A549 (cell line): ENCODE measurements at regions not wholly inside any gene's neighbourhood (a gene's known extent, or its start where the extent isn't known, plus 50 kb on each side); places are given as distances from the start of the nearest gene placed in this dataset.

ENCODE experiments used
- ATAC-seq, 2 experiments: fragments of 200-7000 bp in 1 of 2; fragments of >200 bp in 1 of 2; cut with Nextera tagmentation in 1 of 2; cut with Tn5 transposase in 1 of 2; 3 replicates each; pipeline versions ENCODE4 v1.8.0 to v1.9.1; 2018 to 2020; ENCODE audit warnings: mild to moderate bottlenecking in 1 of 2, moderate library complexity in 1 of 2
- CTCF ChIA-PET: fragments of 300-600 bp; sonication (Branson Sonifier 250); formaldehyde crosslinking; extraction: SDS; loops from one replicate; lab custom pipeline; 2021; ENCODE audit warnings: antibody characterized with exemption, inconsistent platforms; lab: Yijun Ruan, JAX
- POLR2A ChIA-PET: fragments of 350-600 bp; formaldehyde crosslinking; extraction: SDS; loops from one replicate; lab custom pipeline; 2021; ENCODE audit warnings: antibody characterized with exemption, inconsistent platforms; lab: Yijun Ruan, JAX
- DNase-seq, 2 experiments: peaks; one replicate each; pipeline versions ENCODE4 v3.0.0 to v3.0.0-alpha.2; 2011 to 2016; ENCODE audit warnings: low read depth in 1 of 2, low spot score in 1 of 2
- FAIRE-seq: peaks from 2 replicates; lab custom pipeline; 2011; peaks lifted over from hg19 to GRCh38; lab: Jason Lieb, UNC
- H3K27ac ChIP-seq, 2 experiments: fragments of >200 bp; sonication (Bioruptor Twin); formaldehyde crosslinking; 3 replicates each; pipeline ENCODE4 v1.5.1; 2016 to 2017
- H3K4me1 ChIP-seq: fragments of >200 bp; sonication (Bioruptor Twin); formaldehyde crosslinking; 3 replicates; pipeline ENCODE4 v1.6.1; 2016
- H3K4me2 ChIP-seq: fragments of >200 bp; sonication (Bioruptor Twin); formaldehyde crosslinking; 3 replicates; pipeline ENCODE4 v1.6.1; 2016
- H3K4me3 ChIP-seq: fragments of >200 bp; sonication (Bioruptor Twin); formaldehyde crosslinking; 3 replicates; pipeline ENCODE4 v1.5.1; 2016
- H3K9me3 ChIP-seq: fragments of >200 bp; sonication (Bioruptor Twin); formaldehyde crosslinking; 3 replicates; pipeline ENCODE4 v1.6.1; 2016
- CEBPB ChIP-seq, 2 experiments: fragments of >200 bp in 1 of 2; sonication (Bioruptor Twin) in 1 of 2; formaldehyde crosslinking in 1 of 2; IDR thresholded peaks; 2 replicates each; pipeline ENCODE4 v1.6.1; 2012 to 2016
- CHD4 ChIP-seq: fragments of 200-600 bp; sonication (generic); IDR thresholded peaks from 2 replicates; pipeline ENCODE4 v1.6.1; 2016; ENCODE audit warnings: antibody characterized with exemption, mild to moderate bottlenecking, borderline replicate concordance
- FOSL2 ChIP-seq, 2 experiments: fragments of 450-650 bp in 1 of 2; fragments of >200 bp in 1 of 2; sonication (Bioruptor Twin) in 1 of 2; formaldehyde crosslinking; IDR thresholded peaks; 2 replicates each; pipeline versions ENCODE4 v1.5.0 to v1.6.1; 2016 to 2020; ENCODE audit warnings: mild to moderate bottlenecking in 1 of 2, moderate library complexity in 1 of 2
- FOXS1 ChIP-seq: fragments of 250-450 bp; sonication (Bioruptor Pico); IDR thresholded peaks from 2 replicates; pipeline ENCODE4 v1.5.0; 2020; ENCODE audit warnings: mild to moderate bottlenecking, moderate library complexity
- HDAC2 ChIP-seq: fragments of 200-600 bp; sonication (generic); IDR thresholded peaks from 2 replicates; pipeline ENCODE4 v1.6.1; 2016
- HEYL ChIP-seq: fragments of 250-450 bp; sonication (Bioruptor Pico); IDR thresholded peaks from 2 replicates; pipeline ENCODE4 v1.8.0; 2021; ENCODE audit warnings: mild to moderate bottlenecking, moderate library complexity
- HOXA7 ChIP-seq: fragments of 250-450 bp; sonication (Bioruptor Pico); IDR thresholded peaks from 2 replicates; pipeline ENCODE4 v1.5.0; 2020; ENCODE audit warnings: mild to moderate bottlenecking, moderate library complexity
- KDM5A ChIP-seq: fragments of 200-600 bp; sonication (generic); IDR thresholded peaks from 2 replicates; pipeline ENCODE4 v1.6.1; 2016; ENCODE audit warnings: antibody characterized with exemption, mild to moderate bottlenecking
- MAFK ChIP-seq: fragments of 450-650 bp; IDR thresholded peaks from 2 replicates; pipeline ENCODE4 v1.6.1; 2014; ENCODE audit not compliant: partially characterized antibody
- MAZ ChIP-seq: fragments of 150-350 bp; IDR thresholded peaks from 2 replicates; pipeline ENCODE4 v1.6.1; 2014; ENCODE audit warnings: antibody characterized with exemption, low read depth, low read length, borderline replicate concordance
- MYC ChIP-seq: IDR thresholded peaks from 2 replicates; pipeline ENCODE4 v1.6.1; 2012; ENCODE audit warnings: mild to moderate bottlenecking, inconsistent platforms, low read length, improper control_type of control experiment, borderline replicate concordance
- NFE2L2 ChIP-seq: fragments of 150-350 bp; conservative IDR thresholded peaks from 2 replicates; pipeline ENCODE4 v1.6.1; 2014; ENCODE audit warnings: low read length
- NPAS2 ChIP-seq: fragments of 250-450 bp; sonication (Bioruptor Pico); IDR thresholded peaks from 2 replicates; pipeline ENCODE4 v1.8.0; 2022; ENCODE audit warnings: mild to moderate bottlenecking, moderate library complexity, borderline replicate concordance
- NR3C1 ChIP-seq: fragments of >200 bp; sonication (Bioruptor Twin); formaldehyde crosslinking; IDR thresholded peaks from 3 replicates; pipeline ENCODE4 v1.6.1; 2017
- PHF8 ChIP-seq: fragments of 200-600 bp; sonication (generic); IDR thresholded peaks from 2 replicates; pipeline ENCODE4 v1.6.1; 2016; ENCODE audit warnings: low read depth, mild to moderate bottlenecking, antibody characterized with exemption, moderate library complexity, borderline replicate concordance
- RAD21 ChIP-seq, 2 experiments: fragments of >200 bp in 1 of 2; sonication (Bioruptor Twin) in 1 of 2; formaldehyde crosslinking in 1 of 2; IDR thresholded peaks in 1 of 2; conservative IDR thresholded peaks in 1 of 2; 2 replicates in 1 of 2; 3 replicates in 1 of 2; pipeline ENCODE4 v1.6.1; 2012 to 2018; ENCODE audit warnings: inconsistent platforms in 1 of 2
- RCOR1 ChIP-seq: fragments of 150-350 bp; IDR thresholded peaks from 2 replicates; pipeline ENCODE4 v1.6.1; 2014; ENCODE audit warnings: antibody characterized with exemption, low read length, low read depth
- TP53 ChIP-seq: fragments of 250-450 bp; sonication (Bioruptor Pico); IDR thresholded peaks from 2 replicates; pipeline ENCODE4 v1.5.0; 2021; ENCODE audit warnings: mild to moderate bottlenecking, moderate library complexity
- ZFP36 ChIP-seq: fragments of 450-650 bp; IDR thresholded peaks from 2 replicates; pipeline ENCODE4 v1.6.1; 2014; ENCODE audit warnings: borderline replicate concordance; ENCODE audit not compliant: partially characterized antibody
- ZNF302 ChIP-seq: fragments of 250-450 bp; sonication (Bioruptor Pico); IDR thresholded peaks from 2 replicates; pipeline ENCODE4 v1.9.0; 2021; ENCODE audit warnings: inconsistent platforms, mild to moderate bottlenecking, moderate library complexity
- ZSCAN20 ChIP-seq: fragments of 250-450 bp; sonication (Bioruptor Pico); IDR thresholded peaks from 2 replicates; pipeline ENCODE4 v1.8.0; 2022; ENCODE audit warnings: mild to moderate bottlenecking, moderate library complexity
- WGBS: methylation state at CpG from one replicate; pipeline ENCODE4 v1.1.6; 2017; ENCODE audit errors: missing lambda C conversion rate; 5-methylcytosine and 5-hydroxymethylcytosine counted together
- TF ChIP-seq, protein P1 (sequence below): fragments of >200 bp; sonication (Bioruptor Twin); formaldehyde crosslinking; IDR thresholded peaks from 3 replicates; pipeline ENCODE4 v1.5.1; 2016
- TF ChIP-seq, protein P2 (sequence below): fragments of >200 bp; sonication (Bioruptor Twin); formaldehyde crosslinking; IDR thresholded peaks from 2 replicates; pipeline ENCODE4 v1.6.1; 2016
- TF ChIP-seq, protein P3 (sequence below): fragments of 250-450 bp; sonication (Bioruptor Pico); IDR thresholded peaks from 2 replicates; pipeline ENCODE4 v1.5.0; 2021; ENCODE audit warnings: mild to moderate bottlenecking, moderate library complexity, borderline replicate concordance
- TF ChIP-seq, protein P4 (sequence below): fragments of 200-600 bp; sonication (generic); IDR thresholded peaks from 2 replicates; pipeline ENCODE4 v1.6.1; 2016; ENCODE audit warnings: antibody characterized with exemption, mild to moderate bottlenecking, moderate library complexity

DNA sequence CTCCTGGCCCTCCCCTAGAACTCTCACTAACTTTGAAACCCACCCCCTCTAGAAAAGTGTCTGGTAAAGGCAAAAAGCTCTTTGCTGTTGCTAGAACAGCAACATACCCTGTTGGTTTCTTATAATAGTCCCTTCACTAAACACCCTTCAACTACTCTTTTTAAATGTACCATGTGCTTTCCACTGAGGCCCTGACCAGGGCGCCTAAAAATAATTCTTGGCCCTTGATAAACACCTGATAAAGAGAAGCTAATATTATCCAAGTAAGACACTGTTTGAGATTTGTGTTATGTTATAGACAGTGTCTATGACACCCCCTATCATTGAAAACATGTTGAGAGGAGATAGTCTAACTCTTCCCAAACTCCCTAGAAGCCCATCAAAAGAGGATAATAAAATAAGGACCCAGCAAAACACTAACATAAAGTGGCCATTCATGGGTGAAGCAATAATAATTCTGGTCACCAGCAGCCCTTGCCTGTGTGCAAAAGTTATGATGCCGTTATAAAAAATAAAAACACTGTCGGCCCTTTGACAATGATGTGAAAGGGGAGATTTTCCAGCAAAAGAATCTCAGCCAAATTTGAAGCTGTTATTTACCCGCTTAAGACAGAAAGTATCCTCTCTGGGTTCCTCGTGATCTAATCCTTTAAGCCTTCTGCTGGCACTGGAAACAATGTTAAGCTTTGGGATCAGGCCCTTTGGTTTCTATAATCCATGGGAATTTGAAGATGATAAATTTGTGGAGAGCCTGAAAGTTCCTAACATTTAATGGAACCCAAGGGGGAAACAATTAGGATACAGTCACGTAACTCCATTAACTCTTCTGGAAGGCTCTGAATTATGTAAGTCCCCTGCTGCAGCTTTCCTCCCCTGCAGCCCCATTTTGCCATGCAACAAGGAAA, 122.6 kb upstream of the PLCB4 start:
- no peaks in the 10 kb centered on the region for H3K4me1 ChIP-seq
- no peak for DNase-seq
- no peak overlapping the region for H3K4me2 ChIP-seq
- TF ChIP-seq RCOR1 (no peak), NPAS2 (CRISPR knock-in tag) (no peak), ZNF302 (no peak), PHF8 (no peak), TP53 (CRISPR knock-in tag) (no peak), FOSL2 (IDR thresholded peaks at IDR 0.05) (no peak), FOSL2 (CRISPR knock-in tag; IDR thresholded peaks at IDR 0.05) (no peak)
- TF ChIP-seq, protein P1, sequence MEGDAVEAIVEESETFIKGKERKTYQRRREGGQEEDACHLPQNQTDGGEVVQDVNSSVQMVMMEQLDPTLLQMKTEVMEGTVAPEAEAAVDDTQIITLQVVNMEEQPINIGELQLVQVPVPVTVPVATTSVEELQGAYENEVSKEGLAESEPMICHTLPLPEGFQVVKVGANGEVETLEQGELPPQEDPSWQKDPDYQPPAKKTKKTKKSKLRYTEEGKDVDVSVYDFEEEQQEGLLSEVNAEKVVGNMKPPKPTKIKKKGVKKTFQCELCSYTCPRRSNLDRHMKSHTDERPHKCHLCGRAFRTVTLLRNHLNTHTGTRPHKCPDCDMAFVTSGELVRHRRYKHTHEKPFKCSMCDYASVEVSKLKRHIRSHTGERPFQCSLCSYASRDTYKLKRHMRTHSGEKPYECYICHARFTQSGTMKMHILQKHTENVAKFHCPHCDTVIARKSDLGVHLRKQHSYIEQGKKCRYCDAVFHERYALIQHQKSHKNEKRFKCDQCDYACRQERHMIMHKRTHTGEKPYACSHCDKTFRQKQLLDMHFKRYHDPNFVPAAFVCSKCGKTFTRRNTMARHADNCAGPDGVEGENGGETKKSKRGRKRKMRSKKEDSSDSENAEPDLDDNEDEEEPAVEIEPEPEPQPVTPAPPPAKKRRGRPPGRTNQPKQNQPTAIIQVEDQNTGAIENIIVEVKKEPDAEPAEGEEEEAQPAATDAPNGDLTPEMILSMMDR: no peak
- TF ChIP-seq, all 56 proteins: peak for 0
- FAIRE-seq (no peak), ATAC-seq (no peak)
- ChIA-PET CTCF (no interaction called here), POLR2A (no interaction called here)
- 66% methylated on average over 6 of the region's 6 CpGs for WGBS
- Histone ChIP-seq H3K27ac (no peak overlapping the region), H3K9me3 (no peaks in the 10 kb centered on the region), H3K4me3 (no peak overlapping the region)

DNA sequence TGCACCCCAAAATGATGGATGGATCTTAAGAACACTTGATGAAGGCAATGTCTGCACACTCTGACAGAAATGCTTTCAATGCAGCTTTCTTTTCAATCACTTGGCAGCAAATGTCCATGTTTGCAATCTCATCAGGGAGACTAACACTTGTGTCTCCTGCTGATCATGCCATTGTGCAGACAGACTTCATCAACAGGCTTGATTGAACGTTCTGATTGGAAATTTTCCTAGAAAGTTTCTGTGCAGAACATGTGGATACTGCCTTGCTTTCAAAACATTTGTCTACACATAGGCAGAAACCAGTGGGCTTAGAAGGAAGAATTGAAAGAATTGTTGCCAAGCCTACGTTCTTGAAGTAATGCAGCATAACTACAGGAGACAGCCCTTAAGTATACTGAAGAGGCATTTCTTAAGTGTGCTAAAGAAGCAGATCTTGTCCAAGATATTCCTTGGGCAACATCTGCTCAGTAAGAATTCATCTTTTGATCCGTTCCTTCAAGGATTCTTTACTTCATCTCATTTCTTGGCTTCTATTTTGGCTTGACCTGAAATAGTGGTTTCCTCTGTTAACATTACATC, 120.4 kb upstream of the PLCB4 start:
- ChIA-PET CTCF (interaction anchor here (0.9 kb wide), 1 partner anchor 10 kb away, joined by 4 read pairs; no protein-coding TSS in a partner anchor), POLR2A (no interaction called here)
- DNase-seq: no peak
- no peak for FAIRE-seq
- no peaks in the 10 kb centered on the region for H3K4me1 ChIP-seq
- no peak overlapping the region for H3K27ac ChIP-seq
- H3K4me2 ChIP-seq: no peak overlapping the region
- H3K4me3 ChIP-seq: no peak overlapping the region
- ATAC-seq: no peak
- WGBS: 44% methylated on average over 3 of the region's 3 CpGs
- TF ChIP-seq KDM5A (no peak), MAZ (no peak), NFE2L2 (no peak), MAFK (no peak), HEYL (no peak), HDAC2 (no peak)
- TF ChIP-seq, protein P2, sequence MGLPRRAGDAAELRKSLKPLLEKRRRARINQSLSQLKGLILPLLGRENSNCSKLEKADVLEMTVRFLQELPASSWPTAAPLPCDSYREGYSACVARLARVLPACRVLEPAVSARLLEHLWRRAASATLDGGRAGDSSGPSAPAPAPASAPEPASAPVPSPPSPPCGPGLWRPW: no peak
- H3K9me3 ChIP-seq: no peaks in the 10 kb centered on the region

GRCh38 chr20:8951164-8951563, 117.7 kb upstream of the PLCB4 start:
- no peak overlapping the region for H3K4me2 ChIP-seq
- ChIA-PET POLR2A (no interaction called here), CTCF (interaction anchor here (1.3 kb wide), 1 partner anchor 17 kb away, joined by 3 read pairs; no protein-coding TSS in a partner anchor)
- ATAC-seq (no peak), DNase-seq (no peak), FAIRE-seq (no peak)
- H3K4me3 ChIP-seq: no peak overlapping the region
- 83% methylated on average over 4 of the region's 4 CpGs for WGBS
- no peaks in the 10 kb centered on the region for H3K9me3 ChIP-seq
- no peaks in the 10 kb centered on the region for H3K4me1 ChIP-seq
- no peak overlapping the region for H3K27ac ChIP-seq
- TF ChIP-seq NR3C1 (no peak), FOSL2 (IDR thresholded peaks at IDR 0.05) (no peak), FOSL2 (CRISPR knock-in tag; IDR thresholded peaks at IDR 0.05) (no peak), FOXS1 (no peak), RAD21 (conservative IDR thresholded peaks at IDR 0.05 in 1 of 2, IDR thresholded peaks at IDR 0.05 in 1 of 2) (no peak), ZFP36 (no peak), ZSCAN20 (CRISPR knock-in tag) (no peak), MYC (no peak), HOXA7 (no peak), CEBPB (IDR thresholded peaks at IDR 0.05) (no peak), CHD4 (no peak)
- TF ChIP-seq, protein P3, sequence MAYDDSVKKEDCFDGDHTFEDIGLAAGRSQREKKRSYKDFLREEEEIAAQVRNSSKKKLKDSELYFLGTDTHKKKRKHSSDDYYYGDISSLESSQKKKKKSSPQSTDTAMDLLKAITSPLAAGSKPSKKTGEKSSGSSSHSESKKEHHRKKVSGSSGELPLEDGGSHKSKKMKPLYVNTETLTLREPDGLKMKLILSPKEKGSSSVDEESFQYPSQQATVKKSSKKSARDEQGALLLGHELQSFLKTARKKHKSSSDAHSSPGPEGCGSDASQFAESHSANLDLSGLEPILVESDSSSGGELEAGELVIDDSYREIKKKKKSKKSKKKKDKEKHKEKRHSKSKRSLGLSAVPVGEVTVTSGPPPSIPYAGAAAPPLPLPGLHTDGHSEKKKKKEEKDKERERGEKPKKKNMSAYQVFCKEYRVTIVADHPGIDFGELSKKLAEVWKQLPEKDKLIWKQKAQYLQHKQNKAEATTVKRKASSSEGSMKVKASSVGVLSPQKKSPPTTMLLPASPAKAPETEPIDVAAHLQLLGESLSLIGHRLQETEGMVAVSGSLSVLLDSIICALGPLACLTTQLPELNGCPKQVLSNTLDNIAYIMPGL: no peak
- TF ChIP-seq, protein P4, sequence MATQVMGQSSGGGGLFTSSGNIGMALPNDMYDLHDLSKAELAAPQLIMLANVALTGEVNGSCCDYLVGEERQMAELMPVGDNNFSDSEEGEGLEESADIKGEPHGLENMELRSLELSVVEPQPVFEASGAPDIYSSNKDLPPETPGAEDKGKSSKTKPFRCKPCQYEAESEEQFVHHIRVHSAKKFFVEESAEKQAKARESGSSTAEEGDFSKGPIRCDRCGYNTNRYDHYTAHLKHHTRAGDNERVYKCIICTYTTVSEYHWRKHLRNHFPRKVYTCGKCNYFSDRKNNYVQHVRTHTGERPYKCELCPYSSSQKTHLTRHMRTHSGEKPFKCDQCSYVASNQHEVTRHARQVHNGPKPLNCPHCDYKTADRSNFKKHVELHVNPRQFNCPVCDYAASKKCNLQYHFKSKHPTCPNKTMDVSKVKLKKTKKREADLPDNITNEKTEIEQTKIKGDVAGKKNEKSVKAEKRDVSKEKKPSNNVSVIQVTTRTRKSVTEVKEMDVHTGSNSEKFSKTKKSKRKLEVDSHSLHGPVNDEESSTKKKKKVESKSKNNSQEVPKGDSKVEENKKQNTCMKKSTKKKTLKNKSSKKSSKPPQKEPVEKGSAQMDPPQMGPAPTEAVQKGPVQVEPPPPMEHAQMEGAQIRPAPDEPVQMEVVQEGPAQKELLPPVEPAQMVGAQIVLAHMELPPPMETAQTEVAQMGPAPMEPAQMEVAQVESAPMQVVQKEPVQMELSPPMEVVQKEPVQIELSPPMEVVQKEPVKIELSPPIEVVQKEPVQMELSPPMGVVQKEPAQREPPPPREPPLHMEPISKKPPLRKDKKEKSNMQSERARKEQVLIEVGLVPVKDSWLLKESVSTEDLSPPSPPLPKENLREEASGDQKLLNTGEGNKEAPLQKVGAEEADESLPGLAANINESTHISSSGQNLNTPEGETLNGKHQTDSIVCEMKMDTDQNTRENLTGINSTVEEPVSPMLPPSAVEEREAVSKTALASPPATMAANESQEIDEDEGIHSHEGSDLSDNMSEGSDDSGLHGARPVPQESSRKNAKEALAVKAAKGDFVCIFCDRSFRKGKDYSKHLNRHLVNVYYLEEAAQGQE: no peak
